ENCODE measurements at regions not wholly inside any gene's neighbourhood (a gene's known extent, or its start where the extent isn't known, plus 50 kb on each side); places are given as distances from the start of the nearest gene placed in this dataset.

- Histone ChIP-seq H3K27ac (ENCODE audit: low read length) (no peak overlapping the region), H2AFZ (ENCODE audit: low read depth, low read length) (no peak overlapping the region), H3K27me3 (ENCODE audit: insufficient read depth, low read depth, low read length) (no peaks in the 10 kb centered on the region)
Observed at GRCh38 chr1:5140136-5140535, 485.7 kb downstream of the AJAP1 start.

GRCh38 chr1:5129746-5130355 lies 475.4 kb downstream of the AJAP1 start:
- H2AFZ ChIP-seq (ENCODE audit: low read depth, low read length): no peak overlapping the region
- H3K27me3 ChIP-seq (ENCODE audit: insufficient read depth, low read depth, low read length): no peaks in the 10 kb centered on the region
- no peaks in the 10 kb centered on the region for H3K9me3 ChIP-seq (ENCODE audit: low read length)
- H3K36me3 ChIP-seq (ENCODE audit: insufficient read depth, low read length): no peaks in the 10 kb centered on the region
- no peaks in the 10 kb centered on the region for H3K79me2 ChIP-seq (replicated peaks; ENCODE audit: insufficient read depth, low read length)
- no peak overlapping the region for H3K4me3 ChIP-seq (ENCODE audit: low read length)
- no peak overlapping the region for H3K4me2 ChIP-seq (ENCODE audit: low read length)
- H3F3A ChIP-seq (ENCODE audit: insufficient read depth, low read length, poor library complexity, severe bottlenecking): no peaks in the 10 kb centered on the region
- H3K9me2 ChIP-seq (ENCODE audit: insufficient read depth, low read length): no peaks in the 10 kb centered on the region
- TF ChIP-seq CTCF (IDR thresholded peaks at IDR 0.05; ENCODE audit: poor library complexity, severe bottlenecking): no peak
- TF ChIP-seq EP300 (conservative IDR thresholded peaks at IDR 0.05; ENCODE audit: poor library complexity, severe bottlenecking): no peak
- TF ChIP-seq EZH2 (IDR thresholded peaks at IDR 0.05; ENCODE audit: borderline replicate concordance, insufficient read depth, low read length, poor library complexity, severe bottlenecking): no peak
- H3K27ac ChIP-seq (ENCODE audit: low read length): no peak overlapping the region
- H4K20me1 ChIP-seq (ENCODE audit: insufficient read depth): no peaks in the 10 kb centered on the region
- H3K9ac ChIP-seq (ENCODE audit: low read length): no peak overlapping the region

More at GRCh38 chr1:5140136-5140535, 485.7 kb downstream of the AJAP1 start:
- Histone ChIP-seq H4K20me1 (ENCODE audit: insufficient read depth) (no peaks in the 10 kb centered on the region), H3K4me2 (ENCODE audit: low read length) (no peak overlapping the region), H3K9me2 (ENCODE audit: insufficient read depth, low read length) (no peaks in the 10 kb centered on the region), H3K36me3 (ENCODE audit: insufficient read depth, low read length) (no peaks in the 10 kb centered on the region), H3K4me3 (ENCODE audit: low read length) (no peak overlapping the region), H3K9ac (ENCODE audit: low read length) (no peak overlapping the region), H3K9me3 (ENCODE audit: low read length) (no peaks in the 10 kb centered on the region), H3F3A (ENCODE audit: insufficient read depth, low read length, poor library complexity, severe bottlenecking) (no peaks in the 10 kb centered on the region), H3K79me2 (replicated peaks; ENCODE audit: insufficient read depth, low read length) (no peaks in the 10 kb centered on the region)
- TF ChIP-seq CTCF (IDR thresholded peaks at IDR 0.05; ENCODE audit: poor library complexity, severe bottlenecking): no peak

GRCh38 chr1:5125208-5125607 lies 470.8 kb downstream of the AJAP1 start:
- Histone ChIP-seq H3F3A (ENCODE audit: insufficient read depth, low read length, poor library complexity, severe bottlenecking) (no peaks in the 10 kb centered on the region), H3K27ac (ENCODE audit: low read length) (no peak overlapping the region), H2AFZ (ENCODE audit: low read depth, low read length) (no peak overlapping the region), H3K4me2 (ENCODE audit: low read length) (no peak overlapping the region), H4K20me1 (ENCODE audit: insufficient read depth) (no peaks in the 10 kb centered on the region), H3K27me3 (ENCODE audit: insufficient read depth, low read depth, low read length) (no peaks in the 10 kb centered on the region), H3K9me3 (ENCODE audit: low read length) (no peaks in the 10 kb centered on the region), H3K79me2 (replicated peaks; ENCODE audit: insufficient read depth, low read length) (no peaks in the 10 kb centered on the region), H3K9ac (ENCODE audit: low read length) (no peak overlapping the region), H3K4me3 (ENCODE audit: low read length) (no peak overlapping the region), H3K36me3 (ENCODE audit: insufficient read depth, low read length) (no peaks in the 10 kb centered on the region), H3K9me2 (ENCODE audit: insufficient read depth, low read length) (no peaks in the 10 kb centered on the region)
- TF ChIP-seq EZH2 (IDR thresholded peaks at IDR 0.05; ENCODE audit: borderline replicate concordance, insufficient read depth, low read length, poor library complexity, severe bottlenecking): no peak
- TF ChIP-seq REST (IDR thresholded peaks at IDR 0.05; ENCODE audit: borderline replicate concordance): no peak
- no peak for TF ChIP-seq SMC3 (conservative IDR thresholded peaks at IDR 0.05; ENCODE audit: poor library complexity)
- TF ChIP-seq RAD21 (conservative IDR thresholded peaks at IDR 0.05): no peak
- TF ChIP-seq CTCF (IDR thresholded peaks at IDR 0.05; ENCODE audit: poor library complexity, severe bottlenecking): no peak
- TF ChIP-seq POLR2AphosphoS5 (IDR thresholded peaks at IDR 0.05): no peak
